Panc1 (cell line): ENCODE measurements at regions not wholly inside any gene's neighbourhood (a gene's known extent, or its start where the extent isn't known, plus 50 kb on each side); places are given as distances from the start of the nearest gene placed in this dataset.

Experiments used
- ATAC-seq: fragments of 200-7000 bp; cut with Tn5 transposase; 2 replicates; pipeline ENCODE4 v1.9.1; 2020; ENCODE audit warnings: mild to moderate bottlenecking, moderate library complexity
- BruUV-seq: library from RNA; stranded (reverse); fragments of 400-500 nt; replicated peaks from 2 replicates; lab custom pipeline; 2021; lab: Mats Ljungman, UMichigan
- CTCF ChIA-PET: fragments of 300-600 bp; sonication (Branson Sonifier 250); formaldehyde crosslinking; loops from one replicate; lab custom pipeline; 2022; ENCODE audit warnings: antibody characterized with exemption; lab: Charles Lee
- POLR2A ChIA-PET: fragments of 300-600 bp; sonication (Branson Sonifier 250); formaldehyde crosslinking; loops from one replicate; lab custom pipeline; 2022; ENCODE audit warnings: antibody characterized with exemption; lab: Charles Lee
- DNase-seq: peaks from one replicate; pipeline ENCODE4 v3.0.0-alpha.2; 2010; ENCODE audit warnings: low read depth, low spot score
- H3K27ac ChIP-seq: 2 replicates; pipeline ENCODE4 v1.5.1; 2011; ENCODE audit warnings: mild to moderate bottlenecking, low read length, inconsistent platforms
- H3K27me3 ChIP-seq: fragments of 200-500 bp; sonication (Bioruptor generic); 2 replicates; pipeline ENCODE4 v1.6.0; 2014; ENCODE audit warnings: low read length, inconsistent platforms; ENCODE audit not compliant: control insufficient read depth, insufficient read depth
- H3K36me3 ChIP-seq: fragments of 200-500 bp; sonication (Bioruptor generic); 2 replicates; pipeline ENCODE4 v1.5.1; 2014; ENCODE audit warnings: inconsistent platforms, mild to moderate bottlenecking, low read length, moderate library complexity; ENCODE audit not compliant: control insufficient read depth, insufficient read depth
- H3K4me1 ChIP-seq: 2 replicates; pipeline ENCODE4 v1.5.1; 2011; ENCODE audit warnings: inconsistent platforms, mild to moderate bottlenecking, low read length, moderate library complexity; ENCODE audit not compliant: control insufficient read depth, insufficient read depth
- H3K4me3 ChIP-seq, 2 experiments: 2 replicates each; pipeline ENCODE4 v1.5.1; 2011 to 2012; ENCODE audit warnings: low read depth in 2 of 2, low read length in 2 of 2, mild to moderate bottlenecking in 2 of 2, inconsistent platforms in 1 of 2, moderate library complexity in 1 of 2
- H3K9me3 ChIP-seq: fragments of 200-500 bp; sonication (Bioruptor generic); 2 replicates; pipeline ENCODE4 v1.5.1; 2014; ENCODE audit warnings: low read depth, mild to moderate bottlenecking, inconsistent platforms, low read length, moderate library complexity; ENCODE audit not compliant: control insufficient read depth, insufficient read depth
- CTCF ChIP-seq: fragments of 450-650 bp; IDR thresholded peaks from 2 replicates; pipeline ENCODE4 v1.5.1; 2017; ENCODE audit warnings: mild to moderate bottlenecking
- POLR2AphosphoS5 ChIP-seq: IDR thresholded peaks from 2 replicates; pipeline ENCODE4 v1.6.1; 2012; ENCODE audit warnings: mild to moderate bottlenecking, low read depth, low read length, moderate library complexity
- REST ChIP-seq, 2 experiments: IDR thresholded peaks; 2 replicates each; pipeline ENCODE4 v1.6.1; 2011 to 2012; ENCODE audit warnings: low read depth in 2 of 2, control low read depth in 1 of 2, low read length in 1 of 2, mild to moderate bottlenecking in 1 of 2, moderate library complexity in 1 of 2; ENCODE audit not compliant: insufficient read depth in 1 of 2
- SIN3A ChIP-seq: IDR thresholded peaks from 2 replicates; pipeline ENCODE4 v1.6.1; 2012; ENCODE audit warnings: low read depth, mild to moderate bottlenecking, low read length, moderate library complexity, borderline replicate concordance; ENCODE audit not compliant: insufficient read depth
- TCF7L2 ChIP-seq: IDR thresholded peaks from 2 replicates; pipeline ENCODE4 v1.6.1; 2011; ENCODE audit warnings: mild to moderate bottlenecking, low read depth, low read length, inconsistent platforms
- in situ Hi-C: cut with HindIII; loops from 2 replicates; pipeline ENCODE4 v1.10.0; 2016; ENCODE audit warnings: low sequenced_read_pairs, low pct_unique_long_range_greater_than_20kb
- intact Hi-C: fragments of 100-400 bp; cut with micrococcal nuclease; formaldehyde crosslinking; loops from one replicate; pipeline ENCODE4 v1.10.0; 2022; ENCODE audit not compliant: unreplicated experiment

DNA sequence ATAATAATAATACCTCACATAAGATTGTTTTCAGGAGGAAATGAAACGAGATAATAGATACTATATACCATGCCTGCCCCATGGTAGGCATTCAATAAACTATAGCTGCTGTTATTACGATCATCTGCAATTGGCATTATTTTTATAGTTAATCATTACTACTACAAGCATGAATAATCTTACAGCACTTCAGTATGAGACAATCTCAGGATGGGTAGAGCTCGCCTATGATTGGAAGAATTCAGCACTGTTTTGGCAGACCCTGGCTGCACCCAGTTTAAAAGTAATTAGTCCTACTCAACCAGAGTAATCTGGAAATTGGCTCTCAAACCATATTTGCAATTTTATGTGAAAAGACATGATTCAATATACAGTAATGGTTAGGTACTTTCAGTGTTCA is 105.0 kb upstream of the DPYD start:
- in situ Hi-C loops (no loop called here), intact Hi-C loops (no loop called here)
- Histone ChIP-seq H3K4me1 (no peaks in the 10 kb centered on the region; the same call in 1 of the 2 replicates), H3K4me3 (no peak overlapping the region), H3K27me3 (no peaks in the 10 kb centered on the region), H3K9me3 (no peaks in the 10 kb centered on the region), H3K27ac (no peak overlapping the region), H3K36me3 (no peaks in the 10 kb centered on the region)
- TF ChIP-seq POLR2AphosphoS5 (no peak), SIN3A (no peak), CTCF (no peak), REST (IDR thresholded peaks at IDR 0.05; ENCODE audit: insufficient read depth in 1 of 2, low read depth in 2 of 2, low read length in 1 of 2) (no peak), TCF7L2 (no peak)
- POLR2A ChIA-PET = no interaction called here
- no peak for DNase-seq
- no peak for ATAC-seq
- CTCF ChIA-PET = no interaction called here
- no TSS peak for BruUV-seq

GRCh38 chr1:98021126-98021525 is 100.3 kb upstream of the DPYD start:
- H3K36me3 ChIP-seq = no peaks in the 10 kb centered on the region
- no peaks in the 10 kb centered on the region for H3K27me3 ChIP-seq
- H3K4me3 ChIP-seq = no peak overlapping the region
- H3K4me1 ChIP-seq = no peaks in the 10 kb centered on the region
- intact Hi-C loops = no loop called here
- in situ Hi-C loops = no loop called here
- no peak for TF ChIP-seq POLR2AphosphoS5
- TF ChIP-seq SIN3A = no peak
- TF ChIP-seq TCF7L2 = no peak
- no peak for TF ChIP-seq CTCF
- no peak for TF ChIP-seq REST (IDR thresholded peaks at IDR 0.05; ENCODE audit: insufficient read depth in 1 of 2, low read depth in 2 of 2, low read length in 1 of 2)
- H3K27ac ChIP-seq = no peak overlapping the region
- DNase-seq = no peak
- BruUV-seq = no TSS peak
- CTCF ChIA-PET = no interaction called here
- no peak for ATAC-seq
- no peaks in the 10 kb centered on the region for H3K9me3 ChIP-seq
- POLR2A ChIA-PET = no interaction called here
